HFFc6 (cell line): ENCODE measurements at regions not wholly inside any gene's neighbourhood (a gene's known extent, or its start where the extent isn't known, plus 50 kb on each side); places are given as distances from the start of the nearest gene placed in this dataset.

Experiments
- DNase-seq: peaks from one replicate; pipeline ENCODE4 v3.0.0-alpha.2; 2018
- H3K27ac Mint-ChIP-seq: 2 replicates; pipeline ENCODE4 v1.8.0; 2020; ENCODE audit warnings: mild to moderate bottlenecking, mixed read lengths
- H3K27me3 Mint-ChIP-seq: 2 replicates; pipeline ENCODE4 v1.8.0; 2021; ENCODE audit warnings: mild to moderate bottlenecking, moderate library complexity, mixed read lengths; ENCODE audit not compliant: insufficient read depth
- H3K36me3 Mint-ChIP-seq: 2 replicates; pipeline ENCODE4 v1.8.0; 2021; ENCODE audit warnings: low read depth, mixed read lengths
- H3K4me1 Mint-ChIP-seq: 2 replicates; pipeline ENCODE4 v1.8.0; 2020; ENCODE audit warnings: low read depth, mixed read lengths
- H3K4me3 Mint-ChIP-seq: 2 replicates; pipeline ENCODE4 v1.8.0; 2020; ENCODE audit warnings: mild to moderate bottlenecking, moderate library complexity, mixed read lengths
- H3K9me3 Mint-ChIP-seq: 2 replicates; pipeline ENCODE4 v1.8.0; 2020; ENCODE audit warnings: mild to moderate bottlenecking, mixed read lengths
- TF ChIP-seq, protein P1 (sequence below): fragments of 200-600 bp; sonication (generic); IDR thresholded peaks from 2 replicates; pipeline ENCODE4 v1.5.0; 2021; ENCODE audit warnings: antibody characterized with exemption, mild to moderate bottlenecking

DNA sequence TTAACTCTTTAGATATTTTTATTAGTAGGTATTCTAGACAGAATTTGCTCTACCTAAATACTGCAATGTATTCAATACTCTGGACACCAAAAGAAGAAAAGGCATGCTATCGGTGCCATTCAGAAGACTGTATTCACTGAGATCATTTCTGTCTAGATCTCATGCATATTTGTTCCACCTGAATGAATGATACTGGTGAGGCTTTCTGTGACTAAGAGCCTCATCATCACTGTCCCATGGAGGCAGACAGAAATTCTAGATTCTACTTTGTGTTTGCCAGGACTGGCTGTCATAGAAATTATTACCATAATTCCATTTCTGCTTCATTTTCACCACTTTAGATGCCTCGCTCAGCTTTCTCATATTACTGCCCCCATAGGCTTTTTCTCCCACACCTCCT, 340.7 kb downstream of the MBD2 start:
- Mint-ChIP-seq H3K27ac (no peak overlapping the region), H3K9me3 (peaks cover 43% of the 10 kb centered on the region), H3K4me3 (no peak overlapping the region), H3K36me3 (no peaks in the 10 kb centered on the region; the same call in 1 of the 2 replicates), H3K27me3 (no peaks in the 10 kb centered on the region), H3K4me1 (no peaks in the 10 kb centered on the region)
- TF ChIP-seq, protein P1, sequence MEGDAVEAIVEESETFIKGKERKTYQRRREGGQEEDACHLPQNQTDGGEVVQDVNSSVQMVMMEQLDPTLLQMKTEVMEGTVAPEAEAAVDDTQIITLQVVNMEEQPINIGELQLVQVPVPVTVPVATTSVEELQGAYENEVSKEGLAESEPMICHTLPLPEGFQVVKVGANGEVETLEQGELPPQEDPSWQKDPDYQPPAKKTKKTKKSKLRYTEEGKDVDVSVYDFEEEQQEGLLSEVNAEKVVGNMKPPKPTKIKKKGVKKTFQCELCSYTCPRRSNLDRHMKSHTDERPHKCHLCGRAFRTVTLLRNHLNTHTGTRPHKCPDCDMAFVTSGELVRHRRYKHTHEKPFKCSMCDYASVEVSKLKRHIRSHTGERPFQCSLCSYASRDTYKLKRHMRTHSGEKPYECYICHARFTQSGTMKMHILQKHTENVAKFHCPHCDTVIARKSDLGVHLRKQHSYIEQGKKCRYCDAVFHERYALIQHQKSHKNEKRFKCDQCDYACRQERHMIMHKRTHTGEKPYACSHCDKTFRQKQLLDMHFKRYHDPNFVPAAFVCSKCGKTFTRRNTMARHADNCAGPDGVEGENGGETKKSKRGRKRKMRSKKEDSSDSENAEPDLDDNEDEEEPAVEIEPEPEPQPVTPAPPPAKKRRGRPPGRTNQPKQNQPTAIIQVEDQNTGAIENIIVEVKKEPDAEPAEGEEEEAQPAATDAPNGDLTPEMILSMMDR, result no peak
- DNase-seq, result no peak

DNA sequence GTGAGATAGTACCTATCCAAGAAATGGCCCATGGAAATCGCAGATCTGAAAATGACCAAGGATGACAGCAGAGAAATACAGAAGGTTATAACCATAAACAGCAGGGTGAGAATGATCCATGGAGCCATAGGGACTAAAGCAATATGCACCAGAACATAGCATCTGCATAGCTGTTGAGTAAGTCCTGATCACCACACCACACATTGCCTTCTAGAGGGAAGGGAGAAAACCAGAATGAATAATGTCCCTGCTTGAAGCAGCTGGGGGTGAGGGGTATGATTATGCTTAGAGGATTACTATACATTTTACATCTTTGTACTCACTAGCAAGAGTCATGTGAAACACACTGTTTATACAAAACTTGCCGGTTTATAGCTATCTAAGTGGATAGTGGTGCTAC, 350.4 kb downstream of the MBD2 start:
- no peaks in the 10 kb centered on the region for H3K27me3 Mint-ChIP-seq

DNA sequence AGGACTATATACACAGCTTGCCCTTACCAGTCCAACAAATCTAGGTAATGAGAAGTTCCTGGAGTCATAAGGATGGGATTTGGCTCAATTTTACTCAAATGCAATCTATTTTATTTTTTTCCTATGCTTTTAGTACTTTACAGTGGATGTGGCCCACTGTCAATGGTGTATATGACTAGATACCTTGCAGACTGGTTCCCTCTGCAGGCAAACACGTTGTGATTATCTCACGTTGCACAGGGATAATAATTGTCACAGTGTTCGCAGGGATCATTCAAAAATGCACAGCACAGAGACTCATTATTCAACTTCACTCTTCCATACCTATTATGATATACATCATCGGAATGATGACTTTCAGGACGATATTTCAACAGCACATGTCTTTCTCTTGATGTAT, 359.7 kb downstream of the MBD2 start:
- TF ChIP-seq, protein P1, result no peak
- H3K27ac Mint-ChIP-seq, result no peak overlapping the region
- H3K4me1 Mint-ChIP-seq, result no peaks in the 10 kb centered on the region
- no peak for DNase-seq
- H3K9me3 Mint-ChIP-seq, result peaks cover 11% of the 10 kb centered on the region
- H3K27me3 Mint-ChIP-seq, result no peaks in the 10 kb centered on the region
- H3K36me3 Mint-ChIP-seq, result no peaks in the 10 kb centered on the region
- H3K4me3 Mint-ChIP-seq, result no peak overlapping the region

More for the DNA sequence above, 350.4 kb downstream of the MBD2 start:
- Mint-ChIP-seq H3K36me3 (no peaks in the 10 kb centered on the region), H3K9me3 (peaks cover 15% of the 10 kb centered on the region), H3K4me1 (no peaks in the 10 kb centered on the region), H3K27ac (no peak overlapping the region), H3K4me3 (no peak overlapping the region)
- no peak for DNase-seq
- TF ChIP-seq, protein P1, result no peak

DNA sequence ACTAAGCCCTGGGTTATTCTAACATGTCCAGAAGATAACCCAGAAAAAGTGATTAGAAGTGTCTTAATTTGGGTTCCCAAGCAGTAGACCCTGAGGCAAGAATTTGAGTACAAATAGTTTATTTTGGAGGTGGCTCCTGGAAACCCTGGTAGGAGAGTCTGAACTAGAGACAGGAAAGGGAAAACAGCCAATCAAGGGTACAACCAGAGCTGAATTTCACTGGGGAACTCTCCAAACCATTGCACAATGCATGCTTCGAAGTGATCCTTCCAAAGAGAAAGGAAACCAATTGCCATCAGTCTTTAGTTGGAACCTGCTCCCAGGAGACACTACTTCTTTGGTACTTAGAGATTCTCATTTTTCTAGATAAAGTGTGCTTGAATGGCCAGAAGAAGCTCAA, 361.5 kb downstream of the MBD2 start:
- no peak overlapping the region for H3K4me3 Mint-ChIP-seq
- no peaks in the 10 kb centered on the region for H3K36me3 Mint-ChIP-seq
- H3K4me1 Mint-ChIP-seq, result no peaks in the 10 kb centered on the region
- peaks cover 14% of the 10 kb centered on the region for H3K9me3 Mint-ChIP-seq
- no peaks in the 10 kb centered on the region for H3K27me3 Mint-ChIP-seq
- TF ChIP-seq, protein P1, result no peak
- no peak overlapping the region for H3K27ac Mint-ChIP-seq
- no peak for DNase-seq

DNA sequence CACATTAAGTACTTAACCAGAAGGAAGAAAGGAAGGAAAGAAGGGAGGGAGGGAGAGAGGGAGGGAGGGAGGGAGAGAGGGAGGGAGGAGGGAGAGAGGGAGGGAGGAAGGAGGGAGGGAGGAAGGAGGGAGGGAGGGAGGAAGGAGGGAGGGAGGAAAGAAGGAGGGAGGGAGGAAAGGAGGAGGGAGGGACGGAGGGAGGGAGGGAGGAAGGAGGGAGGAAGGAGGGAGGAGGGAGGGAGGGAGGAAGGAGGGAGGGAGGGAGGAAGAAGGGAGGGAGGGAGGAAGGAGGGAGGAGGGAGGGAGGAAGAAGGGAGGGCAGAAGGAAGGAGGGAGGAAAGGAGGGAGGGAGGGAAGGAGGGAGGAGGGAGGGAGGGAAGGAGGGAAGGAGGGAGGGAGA, 363.3 kb downstream of the MBD2 start:
- no peak for DNase-seq
- H3K27ac Mint-ChIP-seq, result no peak overlapping the region
- H3K4me1 Mint-ChIP-seq, result no peaks in the 10 kb centered on the region
- no peaks in the 10 kb centered on the region for H3K27me3 Mint-ChIP-seq
- TF ChIP-seq, protein P1, result no peak
- no peaks in the 10 kb centered on the region for H3K36me3 Mint-ChIP-seq
- H3K4me3 Mint-ChIP-seq, result no peak overlapping the region
- peaks cover 14% of the 10 kb centered on the region for H3K9me3 Mint-ChIP-seq

DNA sequence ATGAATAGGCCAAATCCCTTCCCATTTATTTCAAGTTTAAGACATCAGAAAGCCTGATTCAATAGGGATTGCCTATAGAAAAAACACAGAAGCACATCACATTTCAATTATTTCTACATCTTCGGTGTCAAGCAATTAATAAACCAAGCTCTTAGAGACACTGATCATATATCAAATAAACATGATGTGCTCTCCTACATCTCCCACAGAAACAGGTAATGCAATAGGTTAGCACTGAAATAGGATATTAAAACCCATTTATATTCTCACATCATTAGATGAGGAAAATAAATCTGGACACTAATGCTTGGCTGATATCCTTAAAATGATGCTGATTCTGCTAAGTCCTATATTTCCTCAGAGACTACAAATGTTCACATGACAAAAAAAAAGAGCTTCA, 364.7 kb downstream of the MBD2 start:
- Mint-ChIP-seq H3K4me1 (no peaks in the 10 kb centered on the region), H3K9me3 (peaks cover 19% of the 10 kb centered on the region), H3K4me3 (no peak overlapping the region), H3K27me3 (no peaks in the 10 kb centered on the region), H3K36me3 (no peaks in the 10 kb centered on the region), H3K27ac (no peak overlapping the region)
- no peak for DNase-seq
- TF ChIP-seq, protein P1, result no peak
